ENCODE measurements at regions not wholly inside any gene's neighbourhood (a gene's known extent, or its start where the extent isn't known, plus 50 kb on each side); places are given as distances from the start of the nearest gene placed in this dataset.

GRCh38 chrX:117752745-117753144 is 363.9 kb downstream of the KLHL13 start:
- Histone ChIP-seq H3K36me3 (no peaks in the 10 kb centered on the region), H3K27me3 (no peaks in the 10 kb centered on the region), H3K27ac (no peak overlapping the region), H3K9me3 (no peaks in the 10 kb centered on the region), H3K4me3 (no peak overlapping the region), H3K4me1 (no peaks in the 10 kb centered on the region)
- ATAC-seq, result no peak
- TF ChIP-seq, protein P1, sequence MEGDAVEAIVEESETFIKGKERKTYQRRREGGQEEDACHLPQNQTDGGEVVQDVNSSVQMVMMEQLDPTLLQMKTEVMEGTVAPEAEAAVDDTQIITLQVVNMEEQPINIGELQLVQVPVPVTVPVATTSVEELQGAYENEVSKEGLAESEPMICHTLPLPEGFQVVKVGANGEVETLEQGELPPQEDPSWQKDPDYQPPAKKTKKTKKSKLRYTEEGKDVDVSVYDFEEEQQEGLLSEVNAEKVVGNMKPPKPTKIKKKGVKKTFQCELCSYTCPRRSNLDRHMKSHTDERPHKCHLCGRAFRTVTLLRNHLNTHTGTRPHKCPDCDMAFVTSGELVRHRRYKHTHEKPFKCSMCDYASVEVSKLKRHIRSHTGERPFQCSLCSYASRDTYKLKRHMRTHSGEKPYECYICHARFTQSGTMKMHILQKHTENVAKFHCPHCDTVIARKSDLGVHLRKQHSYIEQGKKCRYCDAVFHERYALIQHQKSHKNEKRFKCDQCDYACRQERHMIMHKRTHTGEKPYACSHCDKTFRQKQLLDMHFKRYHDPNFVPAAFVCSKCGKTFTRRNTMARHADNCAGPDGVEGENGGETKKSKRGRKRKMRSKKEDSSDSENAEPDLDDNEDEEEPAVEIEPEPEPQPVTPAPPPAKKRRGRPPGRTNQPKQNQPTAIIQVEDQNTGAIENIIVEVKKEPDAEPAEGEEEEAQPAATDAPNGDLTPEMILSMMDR (IDR thresholded peaks at IDR 0.05), result no peak
- no peak for DNase-seq
- intact Hi-C loops (cut with DNase I), result no loop called here

DNA sequence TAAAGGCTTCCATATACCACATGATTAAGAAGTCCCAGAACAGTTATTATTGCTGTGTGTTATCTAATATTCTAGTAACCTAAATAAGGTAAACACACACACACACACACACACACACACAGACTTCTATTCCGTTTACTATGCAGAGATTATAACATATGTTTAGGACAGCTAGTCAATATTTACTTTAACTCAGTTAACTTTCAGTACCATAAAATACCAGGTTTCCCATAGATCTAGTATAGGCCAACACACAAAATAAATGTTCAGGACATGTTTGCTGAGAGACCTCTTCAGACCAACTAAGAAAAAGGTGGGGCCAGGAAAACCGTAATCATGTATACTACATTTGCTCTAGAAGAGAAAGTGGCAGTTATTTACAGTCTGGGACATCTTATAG is 365.5 kb downstream of the KLHL13 start:
- Histone ChIP-seq H3K27me3 (no peaks in the 10 kb centered on the region), H3K36me3 (no peaks in the 10 kb centered on the region), H3K9me3 (no peaks in the 10 kb centered on the region), H3K4me1 (no peaks in the 10 kb centered on the region), H3K27ac (no peak overlapping the region), H3K4me3 (no peak overlapping the region)
- ATAC-seq, result no peak
- DNase-seq, result no peak
- intact Hi-C loops (cut with DNase I), result no loop called here
- TF ChIP-seq, protein P1 (IDR thresholded peaks at IDR 0.05), result no peak

DNA sequence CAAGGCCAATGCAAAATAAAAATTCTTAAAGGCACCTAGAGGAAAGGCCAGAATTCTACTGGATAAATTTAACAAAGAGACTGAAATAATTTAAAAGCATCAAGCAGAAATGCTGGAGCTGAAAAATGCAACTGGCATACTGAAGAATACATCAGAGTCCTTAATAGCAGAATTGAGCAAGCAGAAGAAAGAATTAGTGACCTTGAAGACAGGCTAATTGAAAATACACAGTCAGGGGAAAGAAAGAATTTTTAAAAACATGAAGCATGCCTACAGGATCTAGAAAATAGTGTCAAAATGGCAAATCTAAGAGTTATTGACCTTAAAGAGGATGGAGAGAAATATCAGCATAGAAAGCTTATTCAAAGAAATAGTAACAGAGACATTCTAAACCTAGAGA is 371.7 kb downstream of the KLHL13 start:
- no peaks in the 10 kb centered on the region for H3K4me1 ChIP-seq
- ATAC-seq, result no peak
- H3K4me3 ChIP-seq, result no peak overlapping the region
- no peaks in the 10 kb centered on the region for H3K9me3 ChIP-seq
- no peaks in the 10 kb centered on the region for H3K27me3 ChIP-seq
- H3K36me3 ChIP-seq, result no peaks in the 10 kb centered on the region
- no peak for DNase-seq
- TF ChIP-seq, protein P1 (IDR thresholded peaks at IDR 0.05), result no peak
- H3K27ac ChIP-seq, result no peak overlapping the region
- intact Hi-C loops (cut with DNase I), result no loop called here

DNA sequence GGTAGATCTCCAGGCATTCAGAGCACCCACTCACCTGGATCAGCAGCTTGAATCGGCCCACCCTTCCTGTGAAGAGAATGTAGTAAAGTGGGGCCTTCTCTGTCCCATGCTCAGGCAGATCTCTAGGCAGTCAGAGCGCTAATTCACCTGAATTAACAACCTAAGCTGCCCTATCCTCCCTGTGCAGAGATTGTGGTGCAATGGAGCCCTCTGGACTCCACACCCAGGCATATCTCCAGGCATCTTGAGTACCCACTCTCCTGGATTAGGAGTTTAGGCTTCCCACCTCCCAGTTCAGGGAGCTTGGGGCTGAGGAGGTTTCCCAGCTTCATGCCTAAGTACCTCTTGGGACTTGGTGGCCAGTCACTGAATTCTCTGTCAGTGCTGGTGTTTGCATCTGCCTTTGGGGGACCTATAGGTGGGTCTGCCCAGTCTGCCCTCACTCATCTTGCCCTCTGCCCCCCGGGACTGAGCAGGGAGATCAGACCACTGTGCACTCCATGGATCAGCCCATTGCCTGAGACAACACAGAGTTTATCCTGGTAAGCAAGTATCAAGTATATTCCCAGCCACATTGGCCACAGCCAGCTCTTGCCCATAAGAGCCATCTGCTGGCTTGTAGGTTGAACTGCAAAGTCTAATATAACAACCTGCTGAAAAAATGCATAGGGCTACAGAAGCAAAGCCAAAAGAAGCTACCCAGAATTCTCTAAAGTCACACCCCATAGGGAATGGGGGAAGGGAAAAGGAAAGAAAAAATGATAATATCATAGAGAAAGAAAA is 372.9 kb downstream of the KLHL13 start:
- no peak for ATAC-seq
- intact Hi-C loops (cut with DNase I), result no loop called here
- no peak for DNase-seq

DNA sequence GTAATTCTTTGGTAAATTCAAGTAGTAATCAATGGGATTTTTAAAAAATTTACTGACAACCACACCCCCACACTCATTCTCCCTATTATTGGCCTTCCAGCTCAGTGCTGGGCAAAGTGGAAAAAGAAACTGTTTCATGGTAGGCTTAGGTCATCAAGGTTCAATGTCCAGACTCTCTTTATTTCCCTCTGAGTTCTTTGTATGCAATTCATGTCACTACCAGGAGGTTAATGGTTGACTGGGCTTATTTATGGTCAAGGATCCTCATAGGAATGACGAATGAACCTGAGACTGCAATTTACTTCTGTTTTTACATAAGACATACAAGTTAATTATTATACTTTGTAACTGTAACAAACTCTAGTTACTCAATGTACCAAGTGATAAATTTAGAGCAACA is 403.2 kb downstream of the KLHL13 start:
- H3K4me3 ChIP-seq, result no peak overlapping the region
- ATAC-seq, result no peak
- no peaks in the 10 kb centered on the region for H3K4me1 ChIP-seq
- intact Hi-C loops (cut with DNase I), result no loop called here
- H3K36me3 ChIP-seq, result no peaks in the 10 kb centered on the region
- H3K27ac ChIP-seq, result no peak overlapping the region
- no peaks in the 10 kb centered on the region for H3K9me3 ChIP-seq
- no peaks in the 10 kb centered on the region for H3K27me3 ChIP-seq
- TF ChIP-seq, protein P1 (IDR thresholded peaks at IDR 0.05), result no peak
- no peak for DNase-seq

More for the DNA sequence above, 372.9 kb downstream of the KLHL13 start:
- H3K4me3 ChIP-seq, result no peak overlapping the region
- TF ChIP-seq, protein P1 (IDR thresholded peaks at IDR 0.05), result peak; percentile 7
- H3K36me3 ChIP-seq, result no peaks in the 10 kb centered on the region
- no peaks in the 10 kb centered on the region for H3K27me3 ChIP-seq
- no peaks in the 10 kb centered on the region for H3K4me1 ChIP-seq
- H3K27ac ChIP-seq, result no peak overlapping the region
- H3K9me3 ChIP-seq, result no peaks in the 10 kb centered on the region
